NCI-H1930 (cell line): ENCODE measurements at regions not wholly inside any gene's neighbourhood (a gene's known extent, or its start where the extent isn't known, plus 50 kb on each side); places are given as distances from the start of the nearest gene placed in this dataset.
"Not testable (repeated sequence)": the region's sequence is repeated elsewhere in the genome, so short reads cannot be mapped to it uniquely, and the experiment has no call there.

Source experiments
- DNase-seq, 2 experiments: peaks; one replicate each; lab custom pipeline; 2025; lab: John Stamatoyannopoulos, UW

GRCh38 chr10:125451319-125451718, 231.6 kb downstream of the TEX36 start:
- no peak for DNase-seq

- no peak for DNase-seq
Measured at GRCh38 chr10:125450218-125450617, 232.7 kb downstream of the TEX36 start.

- no peak for DNase-seq
Measured at GRCh38 chr10:125449571-125449970, 233.4 kb downstream of the TEX36 start.

DNA sequence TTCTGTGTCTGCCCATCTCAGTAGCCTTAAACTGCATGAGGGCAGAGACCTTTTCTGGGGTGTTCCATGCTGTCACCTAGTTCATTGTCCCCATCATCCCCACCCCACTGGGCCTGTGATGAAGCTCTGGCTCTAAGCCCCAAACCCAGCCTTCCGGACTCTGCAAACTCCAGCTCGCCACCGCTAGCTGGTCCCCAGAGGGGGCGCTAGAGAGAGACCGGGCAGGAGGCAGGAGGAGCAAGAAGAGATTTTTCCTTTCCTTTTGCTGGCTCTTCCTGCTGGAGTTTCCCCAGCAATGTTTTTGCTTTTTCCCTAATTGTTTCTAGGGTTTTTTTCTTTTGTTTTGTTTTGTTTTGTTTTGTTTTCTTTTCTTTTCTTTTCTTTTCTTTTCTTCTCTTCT, 234.4 kb downstream of the TEX36 start:
- peak in 1 of 2 experiments; percentile 0 for DNase-seq

DNA sequence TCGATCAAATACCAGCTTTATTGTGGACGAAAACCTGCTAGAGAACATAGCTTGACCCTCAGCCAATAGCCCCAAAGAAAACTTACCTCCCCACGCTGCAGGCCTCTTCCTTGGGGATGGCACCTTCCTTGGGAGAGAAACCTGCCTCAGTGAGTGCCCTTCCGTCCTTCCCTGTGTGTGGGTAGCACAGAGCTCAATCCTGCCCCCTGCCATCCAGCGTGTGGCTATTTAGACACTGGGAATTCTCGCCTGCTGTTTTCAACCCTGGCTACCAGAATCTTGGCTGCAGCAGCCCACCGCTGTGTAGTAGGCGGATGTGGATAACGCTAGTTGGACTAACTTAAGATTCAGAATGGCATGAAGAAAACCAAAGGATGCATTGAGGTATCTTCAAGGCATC, 238.2 kb downstream of the TEX36 start:
- no peak for DNase-seq

- no peak for DNase-seq
Measured at GRCh38 chr10:125442856-125443540, 240.0 kb downstream of the TEX36 start.

- no peak for DNase-seq
Measured at GRCh38 chr10:125441151-125441550, 241.8 kb downstream of the TEX36 start.

- no peak for DNase-seq
Measured at GRCh38 chr10:125431149-125431548, 251.8 kb downstream of the TEX36 start.

- no peak for DNase-seq
Measured at GRCh38 chr10:125428054-125428453, 254.9 kb downstream of the TEX36 start.

- DNase-seq, result no peak
Measured at GRCh38 chr10:125424191-125424847, 258.6 kb downstream of the TEX36 start.

- no peak for DNase-seq
Measured at GRCh38 chr10:125423569-125423968, 259.4 kb downstream of the TEX36 start.

DNA sequence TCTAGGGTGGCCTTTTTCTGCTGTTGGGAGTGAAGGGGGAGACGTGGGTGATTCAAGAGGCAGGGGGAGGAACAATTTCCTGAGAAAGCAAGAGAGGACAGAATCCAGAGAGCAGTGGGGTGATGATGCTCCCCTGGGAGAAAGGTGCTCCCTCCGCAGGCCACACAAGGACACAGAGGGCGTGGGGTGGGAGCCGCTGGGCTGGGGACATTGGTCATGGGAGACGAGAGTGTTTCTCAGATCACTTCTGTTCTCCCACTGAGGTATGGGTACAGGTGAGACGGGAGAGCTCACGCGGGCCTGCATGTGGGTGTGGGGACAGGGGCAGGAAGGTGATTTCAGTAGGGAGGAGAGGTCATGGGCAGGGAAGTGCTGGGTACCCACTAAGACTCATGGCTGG, 259.5 kb upstream of the CTBP2 start:
- no peak for DNase-seq

DNA sequence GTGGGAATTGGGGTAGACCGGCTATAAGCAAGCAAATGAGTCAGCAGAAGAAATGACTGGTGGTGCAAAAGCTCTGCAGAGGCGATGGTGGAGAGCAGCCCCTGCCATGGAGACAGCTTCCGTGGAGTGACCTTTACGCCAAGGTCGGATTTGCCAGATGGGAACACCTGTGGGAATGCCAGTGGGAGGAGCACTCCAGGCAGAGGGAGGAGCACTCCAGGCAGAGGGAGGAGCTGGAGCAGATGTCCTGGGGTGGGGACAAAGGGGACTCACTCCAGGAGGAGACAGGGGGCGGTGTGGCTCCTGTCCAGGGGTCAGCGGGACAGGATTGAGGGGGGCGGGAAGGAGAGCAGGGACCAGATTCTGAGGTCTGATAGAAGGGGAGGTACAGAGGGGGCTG, 258.8 kb upstream of the CTBP2 start:
- DNase-seq, result no peak

- DNase-seq, result no peak
Measured at GRCh38 chr10:125417605-125418004, 257.2 kb upstream of the CTBP2 start.

DNA sequence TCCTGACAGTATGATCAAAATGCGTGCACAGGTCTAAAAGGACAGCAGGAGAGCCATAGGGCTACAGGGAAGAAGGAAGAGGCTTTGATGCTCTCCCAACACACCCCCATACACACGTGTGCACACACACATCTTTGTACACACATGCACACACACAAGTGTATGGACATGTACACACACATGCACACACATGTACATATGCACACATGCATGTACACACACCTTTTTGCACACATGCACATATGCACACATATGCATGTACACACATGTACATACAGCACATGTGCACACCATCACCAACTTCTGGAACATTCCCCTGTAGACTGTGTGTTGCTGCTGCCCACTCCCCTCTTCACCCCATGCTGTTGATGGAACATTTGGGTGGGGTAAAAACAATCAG, 255.6 kb upstream of the CTBP2 start:
- DNase-seq, result no peak

DNA sequence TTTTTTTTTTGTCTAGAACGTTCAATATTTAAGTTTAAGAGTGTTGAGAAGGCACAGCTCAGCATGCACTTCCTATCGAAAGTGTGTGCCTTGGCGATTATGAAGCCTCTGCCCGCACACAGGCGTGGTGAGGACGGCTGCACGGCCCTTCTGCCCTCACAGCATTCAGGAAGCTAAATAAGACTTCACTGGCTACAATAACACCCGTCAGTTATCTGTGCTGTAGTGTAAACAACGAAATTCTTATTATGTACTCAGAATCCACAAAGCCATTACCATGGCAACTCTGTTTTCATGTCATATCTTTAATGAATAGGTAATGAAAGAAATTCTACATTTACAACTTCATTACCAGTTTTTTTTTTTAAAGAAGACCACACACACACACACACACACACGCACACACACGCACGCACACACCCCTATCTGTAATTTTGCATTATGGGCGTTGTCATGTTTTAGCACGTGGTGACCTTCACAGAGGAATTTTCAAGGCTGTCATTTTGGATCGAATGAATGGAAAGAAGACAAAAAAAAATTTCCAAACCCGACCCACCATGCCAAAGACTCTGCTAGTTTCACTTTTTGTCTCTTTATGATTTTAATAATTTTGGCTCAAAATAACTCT, 254.8 kb upstream of the CTBP2 start:
- no peak for DNase-seq

DNA sequence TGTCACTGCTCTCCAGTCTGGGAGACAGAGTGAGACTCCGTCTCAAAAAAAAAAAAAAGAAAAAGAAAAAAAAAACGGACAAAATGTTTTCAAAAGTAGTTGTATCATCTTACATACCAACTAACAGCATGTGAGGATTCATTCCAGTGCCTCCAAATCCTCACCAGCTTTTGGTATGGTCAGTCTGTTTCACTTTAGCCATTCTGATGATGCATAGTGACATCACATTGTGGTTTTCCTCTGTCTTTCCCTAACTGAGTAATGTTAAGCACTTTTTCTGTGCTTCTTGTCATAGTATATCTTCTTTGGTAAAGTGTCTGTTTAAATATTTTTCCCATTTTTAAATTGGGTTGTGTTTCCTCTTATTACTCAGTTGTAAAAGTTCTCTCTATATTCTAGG, 251.4 kb upstream of the CTBP2 start:
- no peak for DNase-seq

DNA sequence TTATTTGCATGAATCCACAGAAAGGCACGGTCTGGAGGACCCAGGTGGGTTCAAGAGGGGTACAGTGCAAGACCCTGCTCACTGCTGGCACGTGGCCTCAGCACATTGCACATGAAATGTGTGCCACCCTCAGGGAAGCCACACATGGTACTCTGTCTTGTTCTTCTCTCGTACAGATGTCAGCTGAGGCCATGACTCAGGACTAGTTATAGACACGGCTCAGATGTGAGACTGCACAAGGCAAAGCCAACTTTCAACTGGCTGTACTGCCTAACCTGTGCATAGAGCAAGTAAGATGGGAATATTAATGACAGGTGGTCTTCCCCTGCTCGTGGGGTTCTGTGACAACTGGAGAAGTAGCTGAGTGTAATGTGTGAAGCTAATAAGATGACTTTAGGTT, 249.4 kb upstream of the CTBP2 start:
- DNase-seq, result no peak

DNA sequence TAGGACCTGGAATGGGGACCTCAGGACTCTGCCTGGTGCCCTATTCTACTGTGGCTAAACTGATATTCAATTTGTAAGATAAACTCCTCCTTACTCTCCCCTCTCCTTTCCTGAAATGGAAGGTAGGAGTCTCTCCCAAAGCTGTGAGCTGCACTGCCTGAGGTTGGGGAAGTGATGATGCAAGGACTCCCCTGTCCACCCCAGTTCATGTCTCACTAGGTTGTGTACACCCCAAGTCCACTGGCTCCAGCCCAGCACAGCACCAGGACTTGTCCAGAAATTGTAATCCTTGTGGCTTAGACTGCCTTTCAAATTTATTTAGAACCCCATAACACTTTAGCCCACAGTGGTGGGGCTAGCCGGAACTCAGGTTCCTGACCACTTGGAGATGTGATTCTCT, 247.2 kb upstream of the CTBP2 start:
- DNase-seq, result no peak

- DNase-seq, result no peak
Measured at GRCh38 chr10:125407000-125407502, 246.7 kb upstream of the CTBP2 start.

DNA sequence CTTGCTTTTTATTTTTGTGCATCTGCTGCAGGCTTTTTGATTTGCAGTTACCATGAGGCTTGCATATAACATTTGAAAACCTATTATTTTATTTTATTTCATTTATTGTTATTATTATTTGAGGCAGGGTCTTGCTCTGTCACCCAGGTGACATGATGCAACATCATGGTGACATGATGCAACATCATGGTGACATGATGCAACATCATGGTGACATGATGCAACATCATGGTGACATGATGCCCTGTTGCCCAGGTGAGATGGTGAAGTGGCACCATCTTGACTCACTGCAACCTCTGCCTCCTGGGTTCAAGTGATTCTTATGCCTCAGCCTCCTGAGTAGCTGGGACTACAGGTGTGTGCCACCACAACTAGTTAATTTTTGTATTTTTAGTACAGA, 244.5 kb upstream of the CTBP2 start:
- not testable (repeated sequence) for DNase-seq

- no peak for DNase-seq
Measured at GRCh38 chr10:125401462-125401861, 241.1 kb upstream of the CTBP2 start.

DNA sequence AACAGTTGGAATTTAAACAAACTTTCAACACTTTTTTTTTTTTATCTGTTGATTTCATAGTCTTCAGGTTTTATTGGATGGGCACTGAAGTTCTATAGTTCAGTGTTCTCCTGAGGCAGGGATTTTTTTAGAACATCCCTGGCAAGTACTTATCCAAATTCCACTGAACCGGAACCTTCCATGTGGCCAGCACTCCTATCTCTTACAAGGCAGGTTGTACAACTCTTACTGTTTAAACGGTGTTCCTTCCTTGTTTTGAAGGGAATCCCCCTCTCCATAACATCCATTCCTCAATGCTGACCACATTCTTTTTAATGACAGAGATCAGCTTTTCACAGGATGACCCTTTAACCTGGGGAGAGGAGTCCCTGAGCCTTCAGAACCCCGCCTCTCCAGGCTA, 238.9 kb upstream of the CTBP2 start:
- DNase-seq, result no peak
